GM19193 (cell line): ENCODE measurements at regions not wholly inside any gene's neighbourhood (a gene's known extent, or its start where the extent isn't known, plus 50 kb on each side); places are given as distances from the start of the nearest gene placed in this dataset.

Source experiments
- POLR2A ChIP-seq: IDR thresholded peaks from 4 replicates; pipeline ENCODE4 v1.6.1; 2011; ENCODE audit not compliant: insufficient read depth, insufficient read length; ENCODE audit errors: extremely low read depth

DNA sequence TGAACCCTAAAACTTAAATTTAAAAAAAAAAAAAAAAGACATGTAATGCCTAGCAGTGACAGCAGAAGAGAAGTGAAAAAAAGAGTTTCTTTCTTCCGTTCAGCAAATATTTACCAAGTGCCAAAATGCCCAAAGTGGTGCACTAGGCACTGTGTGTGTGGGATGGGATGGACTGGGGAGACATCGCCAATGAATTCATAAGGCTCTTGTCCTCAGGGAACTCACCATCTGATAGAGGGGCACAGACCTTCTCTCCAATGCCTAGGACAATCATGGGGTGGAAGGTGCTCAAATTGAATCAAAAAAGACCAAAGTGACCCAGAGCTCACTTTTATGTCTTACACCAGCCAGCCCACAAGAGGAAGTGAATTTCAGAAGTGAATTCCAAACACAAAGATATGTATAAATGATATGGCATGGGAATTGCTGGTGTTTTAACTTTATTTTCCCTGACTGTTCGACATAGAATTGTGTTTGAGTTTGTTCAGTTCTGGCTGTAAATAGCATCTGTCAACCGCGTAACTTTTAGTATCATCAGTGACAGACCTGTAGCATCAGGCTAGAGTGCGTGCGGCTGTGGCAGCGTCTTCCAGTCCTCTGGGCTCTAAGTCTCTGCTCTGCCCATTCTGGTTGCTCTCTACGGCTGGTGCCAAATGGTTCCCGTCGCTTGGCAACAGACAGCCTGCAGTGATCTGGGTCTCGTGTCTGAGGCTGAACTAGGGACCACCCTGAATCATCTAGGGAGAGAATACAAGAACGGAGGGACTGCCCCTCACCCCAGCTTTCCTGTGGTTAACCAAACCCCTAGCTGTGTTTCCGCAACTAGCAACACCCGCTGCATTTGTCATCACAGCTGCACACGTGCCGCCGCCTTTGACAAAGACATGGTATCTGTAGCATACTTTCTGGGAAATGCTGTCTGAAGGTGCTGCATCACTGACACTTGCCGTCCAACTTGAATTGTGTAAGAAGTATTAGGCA lies 154.0 kb upstream of the THBS1 start:
- TF ChIP-seq POLR2A = no peak

DNA sequence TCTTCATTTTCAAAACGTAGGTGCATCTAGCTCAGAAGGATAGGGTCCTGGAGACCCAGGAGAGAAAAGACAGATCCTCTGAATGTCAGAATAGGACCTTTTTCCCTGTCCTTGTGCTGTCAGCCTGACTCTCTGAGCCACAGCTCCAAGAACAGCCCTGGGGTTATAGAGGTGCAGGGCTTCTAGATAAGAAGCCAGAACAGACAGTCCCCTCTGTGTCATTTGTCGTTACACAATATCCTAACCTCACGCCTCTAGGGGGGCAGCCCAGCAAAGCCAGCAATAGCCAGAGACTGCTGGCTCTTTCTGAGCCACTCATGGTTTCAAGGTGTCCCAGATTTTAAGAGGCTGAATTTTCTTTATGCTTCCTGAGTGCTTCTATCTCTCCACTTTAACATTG lies 153.2 kb upstream of the THBS1 start:
- TF ChIP-seq POLR2A = no peak

DNA sequence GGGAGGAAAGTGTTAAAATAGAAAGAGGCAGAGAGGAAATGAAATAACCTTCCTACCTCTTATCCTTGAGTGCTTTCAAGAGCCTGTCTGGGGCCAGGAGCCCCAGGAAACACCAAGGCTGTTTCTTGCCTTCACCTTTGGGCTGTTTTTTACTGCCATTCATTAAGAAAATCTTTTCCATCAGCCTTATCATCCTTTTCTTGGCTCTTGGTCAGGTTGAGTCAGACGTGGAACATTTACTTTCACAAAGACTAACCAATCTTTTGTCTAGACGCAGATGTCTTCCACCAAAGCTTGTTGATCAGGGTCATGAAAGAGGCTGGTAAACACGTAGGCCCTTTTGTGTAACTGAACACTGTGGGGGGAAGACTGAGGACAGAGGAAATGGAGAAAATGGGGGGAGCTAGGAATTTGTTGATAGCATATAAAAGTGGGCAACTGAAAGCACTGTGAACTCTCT lies 151.0 kb upstream of the THBS1 start:
- TF ChIP-seq POLR2A = no peak

DNA sequence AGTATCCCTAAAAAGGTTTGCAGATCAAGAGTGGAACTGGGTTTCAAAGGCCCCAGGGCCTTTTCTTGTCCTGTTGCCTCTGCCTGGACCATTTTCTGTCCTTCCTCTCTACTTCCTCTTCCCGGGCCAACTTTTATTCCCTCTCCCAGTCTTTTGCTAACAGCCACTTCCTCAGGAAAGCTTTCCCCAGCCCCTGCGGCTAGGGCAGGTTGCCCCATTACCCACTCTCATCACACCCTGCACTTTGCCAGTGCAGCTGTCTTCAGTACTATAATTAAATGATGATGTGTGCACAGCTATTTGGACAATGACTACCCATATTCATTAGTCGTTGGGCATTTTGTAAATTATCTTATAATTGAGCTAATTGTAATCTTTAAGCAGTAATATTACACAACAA lies 150.5 kb upstream of the THBS1 start:
- no peak for TF ChIP-seq POLR2A

DNA sequence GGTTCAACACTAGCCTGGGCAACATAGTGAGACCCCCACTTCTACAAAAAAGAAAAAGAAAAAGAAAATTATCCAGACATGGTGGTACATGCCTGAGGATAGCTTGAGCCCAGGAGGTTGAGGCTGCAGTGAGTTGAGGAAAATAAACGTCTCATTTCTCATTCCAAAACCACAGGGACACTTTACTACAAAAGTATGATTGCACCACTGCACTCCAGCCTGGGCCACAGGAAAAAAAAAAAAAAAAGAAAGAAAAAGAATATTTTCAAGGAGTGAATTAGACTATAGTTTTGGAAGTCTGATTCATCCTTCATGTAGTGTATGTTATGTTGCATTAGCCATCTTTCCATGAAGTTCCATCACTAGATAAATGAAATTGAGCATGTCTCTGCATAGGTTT lies 149.5 kb upstream of the THBS1 start:
- no peak for TF ChIP-seq POLR2A

DNA sequence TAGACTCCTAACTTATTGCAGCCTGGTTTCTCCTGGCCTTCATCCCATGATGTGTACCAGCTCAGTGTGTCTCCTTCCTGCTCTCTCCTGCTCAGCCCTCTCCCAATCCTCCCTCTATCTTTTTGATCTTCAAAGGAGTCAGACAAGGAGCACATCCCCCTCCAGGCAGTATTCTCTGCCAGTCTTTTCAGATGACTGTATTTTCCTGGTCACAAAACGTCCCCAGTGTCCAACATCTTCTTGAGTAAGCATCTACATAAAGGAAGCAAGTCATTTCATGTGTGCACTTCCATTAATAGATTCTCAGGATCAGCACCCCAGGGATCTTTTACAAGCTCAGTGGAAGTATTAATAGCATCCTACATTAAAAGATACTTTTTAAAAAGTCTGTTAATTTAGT lies 148.9 kb upstream of the THBS1 start:
- no peak for TF ChIP-seq POLR2A

DNA sequence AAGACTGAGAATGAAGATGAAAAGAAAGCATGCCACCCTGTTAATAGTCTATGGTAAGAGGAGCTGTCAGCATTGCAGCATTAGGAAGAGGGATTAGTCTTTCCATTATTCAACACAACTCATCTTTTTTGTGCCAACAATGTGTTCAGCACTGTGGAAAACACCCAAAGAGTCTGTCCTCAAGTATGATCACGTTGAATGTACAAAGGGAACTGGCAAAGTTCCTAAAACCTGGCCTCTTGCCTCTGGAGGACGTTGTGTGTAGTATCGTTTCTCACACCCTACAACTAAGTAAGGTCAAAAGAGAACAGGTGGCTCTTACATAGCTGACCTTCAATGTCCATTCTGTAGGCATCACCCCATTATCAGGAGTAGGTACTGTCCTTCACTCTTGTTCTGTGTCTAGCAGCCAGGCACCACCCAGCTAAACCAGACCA lies 147.9 kb upstream of the THBS1 start:
- TF ChIP-seq POLR2A = no peak

DNA sequence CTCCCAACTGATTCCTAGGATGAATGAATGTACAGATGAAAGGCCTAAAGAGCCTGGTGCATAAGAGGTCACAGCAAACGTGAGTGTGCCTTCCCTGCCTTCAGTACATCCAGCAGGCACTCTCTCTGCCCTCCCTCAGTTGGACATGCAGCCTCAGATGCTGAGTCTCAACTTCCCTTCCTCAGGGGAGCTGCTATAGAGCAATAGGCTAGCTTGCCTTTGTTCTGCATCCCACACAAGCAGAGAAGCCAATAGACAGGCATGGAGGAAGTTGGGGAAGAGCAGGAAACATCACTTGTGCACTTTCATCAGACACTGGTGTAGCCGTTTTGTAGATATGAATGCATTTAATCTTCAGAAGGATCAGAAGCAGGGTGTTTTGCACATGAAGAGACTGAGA lies 147.5 kb upstream of the THBS1 start:
- no peak for TF ChIP-seq POLR2A

DNA sequence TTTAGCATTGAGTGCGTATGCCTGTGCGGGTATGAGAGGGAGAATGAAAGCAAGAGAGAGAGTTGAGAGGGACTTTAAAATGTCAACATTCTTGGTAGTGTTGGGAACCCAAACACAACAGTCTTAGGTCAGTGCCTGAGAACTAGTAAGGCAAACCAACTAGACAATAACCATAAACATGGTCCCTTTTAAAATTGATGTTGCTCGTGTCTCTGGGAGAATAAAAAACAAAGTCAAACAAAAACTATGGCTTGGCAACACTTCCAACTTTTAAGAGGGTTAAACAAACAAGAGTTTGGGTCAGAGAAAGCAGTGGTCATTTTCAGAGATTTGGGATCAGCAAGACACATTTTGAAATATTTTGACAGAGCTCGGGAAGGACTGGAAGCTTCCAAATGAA lies 146.7 kb upstream of the THBS1 start:
- TF ChIP-seq POLR2A = no peak

DNA sequence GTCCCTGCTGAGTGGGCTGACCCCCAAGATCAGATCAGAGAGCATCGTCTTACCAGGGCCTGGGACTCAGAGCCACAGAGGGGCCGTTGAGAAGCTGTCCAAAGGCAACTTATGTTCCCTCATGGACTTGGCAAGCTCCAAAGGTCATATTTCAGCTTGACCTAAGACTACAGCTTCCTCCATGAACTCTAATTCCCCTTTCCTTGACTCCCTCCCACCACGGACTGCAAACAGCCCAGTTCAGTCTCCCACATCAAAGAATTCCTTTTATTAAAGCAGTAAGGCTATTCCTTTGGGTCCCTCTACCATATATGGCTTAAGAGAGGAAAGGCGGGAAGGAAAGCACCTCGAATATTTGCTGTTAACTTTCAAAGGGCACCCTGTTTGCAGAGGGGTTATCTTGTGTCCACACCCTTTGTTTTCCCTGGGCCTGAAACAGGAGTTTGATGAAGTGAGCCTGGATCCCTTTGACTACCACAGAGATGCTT lies 146.1 kb upstream of the THBS1 start:
- TF ChIP-seq POLR2A = no peak

DNA sequence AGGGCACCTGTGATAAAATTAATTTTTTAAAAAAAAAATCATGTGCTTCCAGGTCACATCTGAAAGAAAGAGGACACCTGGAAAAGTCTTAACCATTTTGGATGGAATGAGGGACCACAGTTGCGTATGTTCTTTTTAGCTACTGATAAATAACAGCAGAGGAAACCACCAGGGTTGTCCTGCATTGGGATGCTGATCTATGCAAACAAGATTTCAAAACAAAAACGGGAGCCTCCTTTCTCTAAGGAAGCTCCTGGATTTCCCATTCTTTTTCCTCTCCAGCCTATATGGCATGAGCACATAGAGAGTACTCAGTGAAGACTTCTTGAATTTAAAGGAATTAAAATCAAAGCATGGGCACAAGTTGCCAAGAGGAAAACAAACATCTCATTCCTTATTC lies 145.6 kb upstream of the THBS1 start:
- TF ChIP-seq POLR2A = no peak

DNA sequence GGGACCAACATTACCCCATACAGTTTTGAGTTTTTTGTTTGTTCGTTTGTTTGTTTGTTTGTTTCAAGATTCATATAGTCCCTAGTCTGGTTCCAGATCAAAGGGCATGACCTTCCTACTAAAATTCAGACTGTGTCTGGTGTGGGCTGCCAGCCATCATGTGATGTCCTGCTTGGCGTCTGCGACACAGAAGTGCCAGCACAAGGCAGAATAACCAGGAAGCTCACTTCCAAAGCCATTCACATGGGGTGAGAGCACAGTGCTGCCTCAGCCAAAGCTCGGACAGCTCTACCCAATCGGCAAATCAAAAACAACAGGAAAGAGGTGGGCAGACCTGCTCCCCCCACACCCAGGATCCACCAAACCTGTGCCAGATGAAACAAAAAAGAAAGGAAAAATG lies 142.6 kb upstream of the THBS1 start:
- no peak for TF ChIP-seq POLR2A

DNA sequence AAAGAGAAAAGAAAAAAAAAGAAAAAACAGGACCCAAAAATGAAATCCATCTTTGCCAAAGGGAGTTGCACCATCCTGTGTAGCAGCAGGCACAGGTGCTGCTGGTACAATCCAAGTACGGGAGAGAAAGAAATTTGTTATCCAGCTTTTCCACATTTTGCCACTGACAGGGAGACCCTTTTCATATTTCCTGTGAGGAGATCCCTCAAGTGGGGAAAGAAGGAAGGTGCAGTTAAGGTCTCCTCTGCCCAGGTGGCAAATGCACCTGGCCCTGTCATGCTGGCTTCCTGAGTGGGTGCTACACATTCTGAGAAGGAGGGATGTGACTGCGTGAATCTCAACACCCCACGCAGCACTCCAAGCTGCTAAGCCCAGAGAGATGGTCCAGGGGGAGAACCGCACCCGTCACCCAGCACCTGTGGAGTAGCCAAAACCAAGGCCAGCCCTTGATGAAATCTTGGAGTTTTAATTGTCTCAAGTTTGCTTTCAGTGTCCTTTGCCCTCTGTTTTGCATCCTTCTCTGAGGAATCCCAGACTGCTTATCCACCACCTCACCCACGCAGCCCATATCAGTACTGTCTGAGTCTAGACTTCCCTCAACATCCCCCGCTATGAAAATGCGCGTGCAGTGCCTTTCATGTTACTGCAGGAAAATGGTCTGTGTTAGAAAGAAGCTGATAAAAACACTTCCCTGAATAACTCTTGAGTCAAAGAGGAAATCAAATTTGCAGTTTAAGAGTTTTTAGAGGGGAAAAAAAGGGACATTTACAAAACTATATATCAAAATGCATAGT lies 141.9 kb upstream of the THBS1 start:
- no peak for TF ChIP-seq POLR2A

DNA sequence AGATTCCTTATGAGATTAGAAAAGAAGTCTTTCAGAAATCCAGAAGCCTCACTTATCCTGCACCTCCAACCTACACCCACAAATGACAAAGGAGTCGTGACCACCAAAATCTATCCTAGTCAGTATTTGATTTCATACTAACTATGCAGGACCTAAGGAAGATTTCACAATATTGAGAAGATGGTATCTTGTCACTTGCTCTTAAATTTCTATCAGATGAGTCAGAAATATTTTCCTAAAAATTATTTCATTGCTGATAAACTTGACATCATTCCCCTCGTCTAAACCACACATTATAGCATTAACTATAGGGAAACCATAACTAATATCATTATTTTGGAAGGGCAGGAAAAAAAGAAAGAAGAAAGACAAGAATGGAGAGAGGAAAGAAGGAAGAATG lies 138.0 kb upstream of the THBS1 start:
- TF ChIP-seq POLR2A = no peak

DNA sequence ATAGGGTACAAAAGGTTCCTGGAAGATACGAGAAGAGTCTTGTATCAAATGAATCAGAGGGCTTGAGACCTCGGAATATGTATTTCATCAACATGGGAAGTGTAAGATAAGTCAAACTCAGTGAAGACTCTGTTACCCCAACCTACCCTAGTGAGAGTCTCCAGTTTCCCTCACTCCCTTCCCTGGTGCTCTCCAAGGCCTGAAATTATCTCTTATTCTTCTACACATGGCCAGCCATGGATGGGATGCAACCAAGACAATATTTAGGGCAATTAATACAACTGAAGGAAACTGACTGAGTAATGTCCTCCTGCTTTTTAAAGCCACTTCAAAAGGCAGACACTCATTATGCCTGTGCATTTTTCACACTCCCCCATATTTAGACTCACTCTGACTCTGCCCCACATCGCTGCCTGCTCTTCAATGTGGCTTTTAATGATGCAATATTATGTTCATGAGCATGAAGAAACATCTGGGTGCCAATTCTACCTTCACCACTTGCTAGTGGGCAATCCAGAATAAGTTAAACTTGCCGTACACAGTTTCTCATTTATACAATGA lies 137.1 kb upstream of the THBS1 start:
- no peak for TF ChIP-seq POLR2A

DNA sequence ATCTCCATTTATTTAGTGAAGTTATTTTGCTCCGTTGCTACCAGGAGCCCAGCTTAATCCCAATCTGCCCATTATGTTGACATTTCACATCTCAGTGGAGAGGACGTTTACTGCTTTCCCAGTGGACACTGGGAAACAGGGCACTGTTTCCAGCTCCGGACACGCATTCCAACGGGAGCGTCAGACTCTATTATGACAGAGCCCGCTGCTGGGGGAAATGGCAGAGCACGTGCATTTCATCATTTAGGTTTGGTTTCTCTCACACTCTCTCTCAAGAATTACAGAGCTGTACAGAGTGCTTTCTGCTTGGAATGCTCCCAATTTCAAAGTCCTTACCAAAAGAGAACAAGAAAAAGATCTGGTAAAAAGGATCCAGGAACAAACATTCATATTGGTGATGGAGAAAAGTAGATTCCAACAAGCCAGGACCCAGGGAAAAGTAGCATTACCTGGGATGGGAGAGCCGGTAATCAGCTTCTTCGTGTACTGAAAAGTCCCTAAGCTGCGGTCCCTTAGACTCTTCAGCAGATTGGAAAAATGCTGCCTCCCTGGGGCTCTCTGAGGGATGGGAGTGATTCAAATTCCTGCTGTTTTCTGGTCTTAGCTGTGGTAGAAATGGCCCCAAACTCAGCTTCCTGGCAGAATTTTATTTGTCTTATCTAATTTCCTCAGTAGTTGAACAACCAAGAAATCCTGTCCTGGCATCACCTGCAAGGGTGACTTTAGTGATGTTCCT lies 136.0 kb upstream of the THBS1 start:
- TF ChIP-seq POLR2A = no peak

DNA sequence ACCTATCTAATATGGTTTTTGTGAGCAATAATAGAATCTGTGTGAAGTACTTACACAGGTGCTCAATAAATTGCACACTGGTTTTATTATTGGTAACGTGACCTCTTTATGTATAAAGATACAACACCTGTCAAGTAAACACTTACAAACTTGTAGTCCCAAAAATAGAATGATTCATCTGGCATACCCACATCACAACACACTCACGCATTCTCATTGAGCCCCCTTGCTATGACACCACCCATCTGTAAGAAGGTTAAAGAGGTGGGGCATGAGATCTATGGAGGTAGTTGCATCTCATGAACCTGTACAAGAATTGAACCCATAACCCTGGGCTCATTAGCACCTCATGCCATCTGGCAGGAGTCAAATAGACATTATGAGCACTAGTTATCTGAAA lies 134.9 kb upstream of the THBS1 start:
- no peak for TF ChIP-seq POLR2A
